ENCODE measurements at regions not wholly inside any gene's neighbourhood (a gene's known extent, or its start where the extent isn't known, plus 50 kb on each side); places are given as distances from the start of the nearest gene placed in this dataset.

DNA sequence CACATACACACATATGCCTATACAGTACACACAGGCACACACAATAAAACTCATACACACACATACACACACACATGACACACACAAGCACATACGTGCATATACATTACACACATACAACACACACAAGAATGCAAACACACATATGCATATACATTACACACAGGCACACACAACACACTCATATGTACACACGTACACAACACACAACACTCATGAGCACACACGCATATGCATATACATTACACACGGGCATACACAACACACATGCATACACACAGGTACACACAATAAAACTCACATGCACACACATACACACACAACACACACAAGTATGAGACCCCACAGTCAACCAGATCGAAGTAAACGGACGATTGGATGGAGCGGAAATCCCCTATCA, 238.2 kb downstream of the ERMARD start:
- DNase-seq (ENCODE audit: low spot score) = no peak
- in situ Hi-C loops (cut with MboI; ENCODE audit: low pct_unique_long_range_greater_than_20kb, low sequenced_read_pairs, unreplicated experiment) = no loop called here
- TF ChIP-seq, protein P1, sequence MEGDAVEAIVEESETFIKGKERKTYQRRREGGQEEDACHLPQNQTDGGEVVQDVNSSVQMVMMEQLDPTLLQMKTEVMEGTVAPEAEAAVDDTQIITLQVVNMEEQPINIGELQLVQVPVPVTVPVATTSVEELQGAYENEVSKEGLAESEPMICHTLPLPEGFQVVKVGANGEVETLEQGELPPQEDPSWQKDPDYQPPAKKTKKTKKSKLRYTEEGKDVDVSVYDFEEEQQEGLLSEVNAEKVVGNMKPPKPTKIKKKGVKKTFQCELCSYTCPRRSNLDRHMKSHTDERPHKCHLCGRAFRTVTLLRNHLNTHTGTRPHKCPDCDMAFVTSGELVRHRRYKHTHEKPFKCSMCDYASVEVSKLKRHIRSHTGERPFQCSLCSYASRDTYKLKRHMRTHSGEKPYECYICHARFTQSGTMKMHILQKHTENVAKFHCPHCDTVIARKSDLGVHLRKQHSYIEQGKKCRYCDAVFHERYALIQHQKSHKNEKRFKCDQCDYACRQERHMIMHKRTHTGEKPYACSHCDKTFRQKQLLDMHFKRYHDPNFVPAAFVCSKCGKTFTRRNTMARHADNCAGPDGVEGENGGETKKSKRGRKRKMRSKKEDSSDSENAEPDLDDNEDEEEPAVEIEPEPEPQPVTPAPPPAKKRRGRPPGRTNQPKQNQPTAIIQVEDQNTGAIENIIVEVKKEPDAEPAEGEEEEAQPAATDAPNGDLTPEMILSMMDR (IDR thresholded peaks at IDR 0.05; ENCODE audit: extremely low read depth, insufficient read depth, missing control alignments) = no peak

DNA sequence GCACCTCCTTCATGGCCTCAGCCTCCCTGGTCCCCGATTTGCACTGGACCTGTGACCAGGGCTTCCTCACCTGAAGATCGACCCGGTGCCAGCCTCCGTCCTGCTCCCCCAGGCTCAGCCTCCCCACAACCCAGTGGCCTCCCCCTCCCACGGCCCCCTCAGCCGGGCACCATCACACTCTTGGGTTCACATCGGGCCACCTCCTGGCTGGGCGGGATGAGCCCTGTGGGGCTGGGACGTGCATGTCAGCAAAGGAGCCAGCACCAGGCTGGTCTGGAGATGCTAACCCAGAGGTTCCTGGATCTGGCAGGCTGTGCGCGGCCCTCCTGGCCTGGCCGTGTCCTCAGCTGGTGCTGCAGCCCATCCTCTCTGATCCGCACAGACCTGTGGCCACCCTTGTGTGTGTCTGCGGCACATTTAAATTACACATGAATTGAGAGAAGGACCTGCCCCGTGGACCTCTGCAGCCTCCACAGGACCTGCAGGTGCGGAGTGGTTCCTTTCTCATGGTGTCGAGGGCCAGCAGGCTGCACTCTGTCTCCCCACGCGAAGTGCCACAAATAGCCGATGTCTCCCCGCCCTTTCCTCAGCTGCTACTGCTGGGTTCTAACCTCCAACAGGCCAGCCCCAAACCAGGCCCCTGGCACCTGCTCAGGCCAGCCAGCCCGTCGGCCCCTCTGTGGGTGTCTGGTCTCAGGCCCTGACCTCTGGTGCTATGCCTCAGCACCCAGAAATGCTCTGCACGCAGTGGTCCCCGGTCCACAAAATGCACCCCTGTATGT, 237.5 kb downstream of the ERMARD start:
- in situ Hi-C loops (cut with MboI; ENCODE audit: low pct_unique_long_range_greater_than_20kb, low sequenced_read_pairs, unreplicated experiment) = no loop called here
- TF ChIP-seq, protein P1 (IDR thresholded peaks at IDR 0.05; ENCODE audit: extremely low read depth, insufficient read depth, missing control alignments) = no peak
- DNase-seq (ENCODE audit: low spot score) = no peak

DNA sequence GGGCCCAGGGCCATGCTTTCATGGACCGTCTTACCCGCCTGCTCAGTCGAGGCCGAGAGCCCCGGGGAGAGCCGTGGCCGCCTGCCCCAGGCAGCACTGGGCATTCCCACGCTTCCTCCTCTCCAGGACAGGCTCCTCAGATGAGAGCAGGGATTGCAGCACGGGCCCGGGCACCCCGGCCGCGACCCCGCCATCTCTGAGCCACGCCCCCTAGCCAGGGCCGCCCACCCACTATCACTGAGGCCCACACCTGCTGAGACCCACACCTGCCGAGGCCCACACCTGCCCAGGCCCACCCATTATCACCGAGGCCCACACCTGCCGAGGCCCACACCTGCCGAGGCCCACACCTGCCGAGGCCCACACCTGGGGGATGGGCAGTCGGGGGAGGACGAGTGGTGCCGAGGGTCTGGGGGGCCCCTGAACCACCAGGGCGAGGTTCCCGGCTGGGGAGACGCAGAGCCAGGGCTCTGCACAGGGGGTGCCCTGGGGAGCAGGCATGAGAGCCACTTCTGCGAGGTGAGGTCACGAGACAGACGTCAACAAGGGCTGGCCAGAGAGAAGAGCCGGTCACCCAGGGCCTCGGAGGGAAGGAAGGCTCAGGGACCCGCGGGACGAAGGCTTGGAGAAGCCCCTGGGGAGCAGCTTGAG, 235.6 kb downstream of the ERMARD start:
- no peak for DNase-seq (ENCODE audit: low spot score)
- in situ Hi-C loops (cut with MboI; ENCODE audit: low pct_unique_long_range_greater_than_20kb, low sequenced_read_pairs, unreplicated experiment) = no loop called here
- TF ChIP-seq, protein P1 (IDR thresholded peaks at IDR 0.05; ENCODE audit: extremely low read depth, insufficient read depth, missing control alignments) = no peak

- in situ Hi-C loops (cut with MboI; ENCODE audit: low pct_unique_long_range_greater_than_20kb, low sequenced_read_pairs, unreplicated experiment) = no loop called here
- DNase-seq (ENCODE audit: low spot score) = no peak
- TF ChIP-seq, protein P1 (IDR thresholded peaks at IDR 0.05; ENCODE audit: extremely low read depth, insufficient read depth, missing control alignments) = no peak
These were observed 234.9 kb downstream of the ERMARD start for GRCh38 chr6:169986171-169986847.

- DNase-seq (ENCODE audit: low spot score) = no peak
- TF ChIP-seq, protein P1 (IDR thresholded peaks at IDR 0.05; ENCODE audit: extremely low read depth, insufficient read depth, missing control alignments) = no peak
- in situ Hi-C loops (cut with MboI; ENCODE audit: low pct_unique_long_range_greater_than_20kb, low sequenced_read_pairs, unreplicated experiment) = no loop called here
These were observed 233.9 kb downstream of the ERMARD start for GRCh38 chr6:169985121-169986015.

All from GM13977 (cell line).